ENCODE measurements at regions not wholly inside any gene's neighbourhood (a gene's known extent, or its start where the extent isn't known, plus 50 kb on each side); places are given as distances from the start of the nearest gene placed in this dataset.

DNA sequence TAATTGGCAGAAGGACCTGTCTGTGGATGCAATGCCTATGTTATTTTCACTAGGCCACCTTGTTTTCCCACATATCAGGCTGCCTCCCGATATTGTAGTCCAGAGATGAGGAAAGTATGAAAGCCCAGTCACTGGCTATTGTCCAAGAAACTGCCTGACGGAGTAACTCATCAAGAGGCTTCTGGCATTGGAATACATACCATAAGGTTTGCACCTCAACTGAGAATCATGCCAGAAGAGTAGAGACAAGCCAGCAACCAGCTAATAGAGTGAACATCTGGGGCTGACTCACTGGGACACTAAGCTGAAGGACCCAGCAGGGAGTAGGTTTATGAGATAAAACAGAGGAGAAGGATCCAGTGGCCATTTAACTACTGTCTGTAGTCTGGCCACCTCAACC, 137.2 kb upstream of the FST start:
- Histone ChIP-seq H3K9me3 (ENCODE audit: low read depth, low read length, poor library complexity, severe bottlenecking) (no peaks in the 10 kb centered on the region), H3K4me1 (ENCODE audit: insufficient read depth, low read length, poor library complexity, severe bottlenecking) (no peaks in the 10 kb centered on the region), H3K27ac (ENCODE audit: low read depth, low read length, poor library complexity, severe bottlenecking) (no peak overlapping the region), H3K4me3 (ENCODE audit: low read depth, low read length, poor library complexity, severe bottlenecking) (no peak overlapping the region), H3K36me3 (ENCODE audit: insufficient read depth, low read length, poor library complexity, severe bottlenecking) (no peaks in the 10 kb centered on the region), H3K27me3 (replicated peaks; ENCODE audit: insufficient read depth, low read depth, low read length, poor library complexity) (no peaks in the 10 kb centered on the region)
- DNase-seq (ENCODE audit: low spot score), result peak; percentile 48
- intact Hi-C loops (cut with micrococcal nuclease; ENCODE audit: unreplicated experiment), result no loop called here
- POLR2A ChIA-PET (ENCODE audit: low non-redundant PET), result no interaction called here
- no TSS peak for BruUV-seq (replicated peaks)
- CTCF ChIA-PET, result no interaction called here
- TF ChIP-seq, protein P1, sequence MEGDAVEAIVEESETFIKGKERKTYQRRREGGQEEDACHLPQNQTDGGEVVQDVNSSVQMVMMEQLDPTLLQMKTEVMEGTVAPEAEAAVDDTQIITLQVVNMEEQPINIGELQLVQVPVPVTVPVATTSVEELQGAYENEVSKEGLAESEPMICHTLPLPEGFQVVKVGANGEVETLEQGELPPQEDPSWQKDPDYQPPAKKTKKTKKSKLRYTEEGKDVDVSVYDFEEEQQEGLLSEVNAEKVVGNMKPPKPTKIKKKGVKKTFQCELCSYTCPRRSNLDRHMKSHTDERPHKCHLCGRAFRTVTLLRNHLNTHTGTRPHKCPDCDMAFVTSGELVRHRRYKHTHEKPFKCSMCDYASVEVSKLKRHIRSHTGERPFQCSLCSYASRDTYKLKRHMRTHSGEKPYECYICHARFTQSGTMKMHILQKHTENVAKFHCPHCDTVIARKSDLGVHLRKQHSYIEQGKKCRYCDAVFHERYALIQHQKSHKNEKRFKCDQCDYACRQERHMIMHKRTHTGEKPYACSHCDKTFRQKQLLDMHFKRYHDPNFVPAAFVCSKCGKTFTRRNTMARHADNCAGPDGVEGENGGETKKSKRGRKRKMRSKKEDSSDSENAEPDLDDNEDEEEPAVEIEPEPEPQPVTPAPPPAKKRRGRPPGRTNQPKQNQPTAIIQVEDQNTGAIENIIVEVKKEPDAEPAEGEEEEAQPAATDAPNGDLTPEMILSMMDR (conservative IDR thresholded peaks at IDR 0.05; ENCODE audit: low read depth, low read length), result no peak
- TF ChIP-seq EZH2 (IDR thresholded peaks at IDR 0.05; ENCODE audit: borderline replicate concordance, low read depth, low read length, poor library complexity, severe bottlenecking), result no peak

DNA sequence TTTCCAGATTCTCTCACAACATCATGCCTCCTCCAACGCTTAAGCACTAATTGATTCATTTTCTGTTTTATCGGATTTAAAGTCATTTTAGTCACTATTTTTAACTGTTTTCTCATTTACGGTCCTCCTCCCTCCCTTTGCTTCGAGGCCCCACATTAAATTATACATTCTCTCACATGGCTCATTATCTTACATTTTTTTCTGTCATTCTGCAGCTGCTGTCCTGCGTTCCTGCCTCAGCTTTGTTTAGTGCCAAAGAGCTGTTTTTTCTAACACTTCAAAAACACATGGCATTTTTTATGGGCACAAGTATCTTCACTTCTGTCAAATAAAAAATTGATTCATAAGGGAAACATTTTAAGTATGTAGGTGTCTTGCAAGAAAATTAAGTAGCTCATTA, 130.1 kb upstream of the FST start:
- TF ChIP-seq, protein P1 (conservative IDR thresholded peaks at IDR 0.05; ENCODE audit: low read depth, low read length), result no peak
- no peak for TF ChIP-seq EZH2 (IDR thresholded peaks at IDR 0.05; ENCODE audit: borderline replicate concordance, low read depth, low read length, poor library complexity, severe bottlenecking)
- ChIA-PET CTCF (no interaction called here), POLR2A (ENCODE audit: low non-redundant PET) (no interaction called here)
- H3K9me3 ChIP-seq (ENCODE audit: low read depth, low read length, poor library complexity, severe bottlenecking), result no peaks in the 10 kb centered on the region
- no TSS peak for BruUV-seq (replicated peaks)
- peaks cover 3% of the 10 kb centered on the region for H3K4me1 ChIP-seq (ENCODE audit: insufficient read depth, low read length, poor library complexity, severe bottlenecking)
- no peaks in the 10 kb centered on the region for H3K27me3 ChIP-seq (replicated peaks; ENCODE audit: insufficient read depth, low read depth, low read length, poor library complexity)
- DNase-seq (ENCODE audit: low spot score), result no peak
- H3K4me3 ChIP-seq (ENCODE audit: low read depth, low read length, poor library complexity, severe bottlenecking), result no peak overlapping the region
- intact Hi-C loops (cut with micrococcal nuclease; ENCODE audit: unreplicated experiment), result no loop called here
- no peaks in the 10 kb centered on the region for H3K36me3 ChIP-seq (ENCODE audit: insufficient read depth, low read length, poor library complexity, severe bottlenecking)
- no peak overlapping the region for H3K27ac ChIP-seq (ENCODE audit: low read depth, low read length, poor library complexity, severe bottlenecking)

DNA sequence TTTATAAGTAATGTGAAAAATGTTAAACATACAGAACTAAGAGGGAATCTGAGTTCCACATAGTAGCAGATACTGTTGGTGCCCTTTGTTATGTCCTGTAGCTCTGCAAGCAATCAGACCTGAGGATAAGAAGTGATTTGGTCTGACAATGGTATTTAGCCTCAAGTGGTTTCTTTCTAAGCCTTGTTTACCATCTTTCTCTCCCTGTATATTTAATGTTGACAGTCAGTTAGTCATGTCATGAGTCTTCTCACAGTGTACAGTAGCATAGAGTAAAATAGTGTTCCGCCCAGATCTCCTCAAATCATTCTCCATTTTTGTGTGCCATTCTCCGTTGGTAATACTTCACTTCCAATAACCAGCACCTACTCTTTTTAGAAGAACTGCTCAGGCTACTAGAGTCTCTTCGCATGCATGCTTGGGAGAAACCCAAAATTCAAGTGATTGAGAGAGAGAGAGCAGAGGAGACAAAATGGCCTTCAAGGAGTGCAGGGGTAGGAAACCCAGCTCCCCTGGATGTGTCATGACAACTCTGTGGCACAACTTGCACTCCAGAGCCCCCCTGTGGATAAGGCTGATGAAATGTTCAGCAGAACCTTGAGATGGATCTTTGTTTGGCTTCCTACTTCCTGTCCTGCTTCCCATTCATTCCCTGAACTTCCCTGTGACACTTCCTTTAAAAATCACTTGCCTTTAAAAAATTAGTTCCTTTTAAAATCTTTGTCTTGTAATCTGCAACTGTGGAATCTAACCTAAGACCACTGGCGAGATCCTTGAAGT, 129.2 kb upstream of the FST start:
- no peak overlapping the region for H3K4me3 ChIP-seq (ENCODE audit: low read depth, low read length, poor library complexity, severe bottlenecking)
- CTCF ChIA-PET, result no interaction called here

More for the DNA sequence above, 129.2 kb upstream of the FST start:
- peak; percentile 28 for DNase-seq (ENCODE audit: low spot score)
- no peak for TF ChIP-seq EZH2 (IDR thresholded peaks at IDR 0.05; ENCODE audit: borderline replicate concordance, low read depth, low read length, poor library complexity, severe bottlenecking)
- TF ChIP-seq, protein P1 (conservative IDR thresholded peaks at IDR 0.05; ENCODE audit: low read depth, low read length), result no peak
- Histone ChIP-seq H3K9me3 (ENCODE audit: low read depth, low read length, poor library complexity, severe bottlenecking) (no peaks in the 10 kb centered on the region), H3K36me3 (ENCODE audit: insufficient read depth, low read length, poor library complexity, severe bottlenecking) (no peaks in the 10 kb centered on the region), H3K4me1 (ENCODE audit: insufficient read depth, low read length, poor library complexity, severe bottlenecking) (peaks cover 3% of the 10 kb centered on the region), H3K27ac (ENCODE audit: low read depth, low read length, poor library complexity, severe bottlenecking) (no peak overlapping the region), H3K27me3 (replicated peaks; ENCODE audit: insufficient read depth, low read depth, low read length, poor library complexity) (no peaks in the 10 kb centered on the region)
- POLR2A ChIA-PET (ENCODE audit: low non-redundant PET), result no interaction called here
- intact Hi-C loops (cut with micrococcal nuclease; ENCODE audit: unreplicated experiment), result no loop called here
- no TSS peak for BruUV-seq (replicated peaks)
